Heart left ventricle (tissue), 13 donors: ENCODE measurements at regions not wholly inside any gene's neighbourhood (a gene's known extent, or its start where the extent isn't known, plus 50 kb on each side); places are given as distances from the start of the nearest gene placed in this dataset.

Experiments
- POLR2A ChIP-seq, 2 donors: fragments of 450-650 bp; IDR thresholded peaks; one replicate each; pipeline ENCODE4 v1.6.1; 2017; ENCODE audit warnings: antibody characterized with exemption in 2 of 2, mild to moderate bottlenecking in 2 of 2, moderate library complexity in 2 of 2
- TF ChIP-seq, protein P1 (sequence below), 12 donors: fragments of 200-600 bp; sonication (generic) in 4 of 12; IDR thresholded peaks; one replicate each; pipeline versions ENCODE4 v1.5.0 to v1.8.0; 2018 to 2022; ENCODE audit warnings: antibody characterized with exemption in 12 of 12, mild to moderate bottlenecking in 5 of 12
- donor health status: ischemic (EF 13 %, LVEDD 7.1; RV severe dilation, severe dysfunction).
- donor health status: DM: no; HTN: yes; CAD: no.
- donor health status: DM: no; HTN: no; CAD: no.
- donor health status: ischemic (EF 25% LVEDD 6.9; RV normal size, moderate dysfunction).
- donor health status: ischemic (EF 25% LVEDD 5.7; RV mildly dilated, moderate dysfunction).
- donor health status: ischemic (EF 35%, LVEDD 5.7; RV mildly dilated, moderate dysfunction).
- donor health status: nonischemic (EF 11% LVEDD 7.7; RV severe dilation, severe dysfunction).
- donor health status: DM: yes; HTN: yes; CAD: no.
- donor health status: PGD.
- donor health status: ischemic (EF 29% LVEDD 5.4; RV normal size, mild dysfunction).
- donor health status: nonischemic (EF 23%, LVEDD 6.1; RV moderate dilation, normal function).

DNA sequence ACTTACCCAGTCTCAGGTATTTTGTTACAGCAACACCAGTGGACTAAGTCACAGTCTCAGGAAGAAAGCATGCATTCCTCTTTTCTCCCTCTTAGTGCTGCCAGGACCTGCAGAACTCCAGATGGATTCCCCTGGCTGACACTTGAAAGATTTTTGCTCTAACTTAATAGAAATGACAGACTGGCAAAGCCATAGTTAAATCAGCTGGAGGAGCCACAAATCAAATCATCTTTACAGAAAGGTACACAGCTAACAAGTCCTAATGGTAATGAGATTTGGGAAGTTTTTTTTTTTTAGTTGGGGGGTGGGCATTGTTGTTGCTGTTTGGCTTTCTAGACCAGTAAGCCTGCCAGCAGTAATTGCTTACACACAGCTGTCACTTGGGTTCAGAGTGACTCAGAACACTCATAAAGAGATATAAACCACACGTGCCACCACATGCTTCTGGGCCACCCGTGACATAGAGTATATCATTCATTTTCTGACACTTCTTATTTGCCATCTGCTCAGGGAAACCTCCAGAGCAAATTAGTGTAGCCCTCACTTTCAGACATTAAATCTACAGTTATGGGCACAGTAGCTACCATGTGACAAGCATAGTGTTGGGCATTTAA lies 72.4 kb downstream of the FH start:
- TF ChIP-seq POLR2A (IDR thresholded peaks at IDR 0.05): no peak
- TF ChIP-seq, protein P1, sequence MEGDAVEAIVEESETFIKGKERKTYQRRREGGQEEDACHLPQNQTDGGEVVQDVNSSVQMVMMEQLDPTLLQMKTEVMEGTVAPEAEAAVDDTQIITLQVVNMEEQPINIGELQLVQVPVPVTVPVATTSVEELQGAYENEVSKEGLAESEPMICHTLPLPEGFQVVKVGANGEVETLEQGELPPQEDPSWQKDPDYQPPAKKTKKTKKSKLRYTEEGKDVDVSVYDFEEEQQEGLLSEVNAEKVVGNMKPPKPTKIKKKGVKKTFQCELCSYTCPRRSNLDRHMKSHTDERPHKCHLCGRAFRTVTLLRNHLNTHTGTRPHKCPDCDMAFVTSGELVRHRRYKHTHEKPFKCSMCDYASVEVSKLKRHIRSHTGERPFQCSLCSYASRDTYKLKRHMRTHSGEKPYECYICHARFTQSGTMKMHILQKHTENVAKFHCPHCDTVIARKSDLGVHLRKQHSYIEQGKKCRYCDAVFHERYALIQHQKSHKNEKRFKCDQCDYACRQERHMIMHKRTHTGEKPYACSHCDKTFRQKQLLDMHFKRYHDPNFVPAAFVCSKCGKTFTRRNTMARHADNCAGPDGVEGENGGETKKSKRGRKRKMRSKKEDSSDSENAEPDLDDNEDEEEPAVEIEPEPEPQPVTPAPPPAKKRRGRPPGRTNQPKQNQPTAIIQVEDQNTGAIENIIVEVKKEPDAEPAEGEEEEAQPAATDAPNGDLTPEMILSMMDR (IDR thresholded peaks at IDR 0.05): no peak
